Mesendoderm (in vitro differentiated cells): ENCODE measurements at regions not wholly inside any gene's neighbourhood (a gene's known extent, or its start where the extent isn't known, plus 50 kb on each side); places are given as distances from the start of the nearest gene placed in this dataset.
"Not testable (repeated sequence)": the region's sequence is repeated elsewhere in the genome, so short reads cannot be mapped to it uniquely, and the experiment has no call there.

Experiments used
- DNase-seq: peaks from one replicate; pipeline ENCODE4 v3.0.0; 2013
- H2AK5ac ChIP-seq: 2 replicates; pipeline ENCODE4 v1.6.1; 2013; ENCODE audit warnings: low read length, inconsistent platforms
- H2BK120ac ChIP-seq: 2 replicates; pipeline ENCODE4 v1.6.1; 2013; ENCODE audit warnings: low read depth, mild to moderate bottlenecking, low read length, moderate library complexity, mixed read lengths
- H2BK15ac ChIP-seq: replicated peaks from 2 replicates; pipeline ENCODE4 v1.6.1; 2013; ENCODE audit warnings: low read depth, mild to moderate bottlenecking, moderate library complexity
- H2BK5ac ChIP-seq: 2 replicates; pipeline ENCODE4 v1.6.1; 2013; ENCODE audit warnings: low read length, inconsistent platforms
- H3K18ac ChIP-seq: 2 replicates; pipeline ENCODE4 v1.6.1; 2013; ENCODE audit warnings: mild to moderate bottlenecking, low read length, mixed read lengths
- H3K23ac ChIP-seq: one replicate; pipeline ENCODE4 v1.6.1; 2013; ENCODE audit warnings: low read length
- H3K27ac ChIP-seq: 2 replicates; pipeline ENCODE4 v1.5.1; 2013; ENCODE audit warnings: low read depth, mild to moderate bottlenecking, inconsistent platforms, low read length, moderate library complexity
- H3K27me3 ChIP-seq: 2 replicates; pipeline ENCODE4 v1.6.1; 2013; ENCODE audit warnings: low read length, control low read depth, mild to moderate bottlenecking, inconsistent platforms; ENCODE audit not compliant: insufficient read depth, poor library complexity
- H3K36me3 ChIP-seq: 2 replicates; pipeline ENCODE4 v1.6.1; 2013; ENCODE audit warnings: low read length, inconsistent platforms; ENCODE audit not compliant: control insufficient read depth, insufficient read depth
- H3K4ac ChIP-seq: one replicate; pipeline ENCODE4 v1.6.1; 2013; ENCODE audit warnings: low read depth, mild to moderate bottlenecking, low read length, moderate library complexity
- H3K4me1 ChIP-seq: 2 replicates; pipeline ENCODE4 v1.6.1; 2013; ENCODE audit warnings: low read depth, low read length, inconsistent platforms; ENCODE audit not compliant: control insufficient read depth
- H3K4me2 ChIP-seq: 2 replicates; pipeline ENCODE4 v1.6.1; 2013; ENCODE audit warnings: low read length
- H3K4me3 ChIP-seq: 2 replicates; pipeline ENCODE4 v1.5.1; 2013; ENCODE audit warnings: mild to moderate bottlenecking, low read length
- H3K56ac ChIP-seq: one replicate; pipeline ENCODE4 v1.6.1; 2013; ENCODE audit warnings: low read length
- H3K79me1 ChIP-seq: 2 replicates; pipeline ENCODE4 v1.6.1; 2013; ENCODE audit warnings: low read length, inconsistent platforms
- H3K79me2 ChIP-seq: 2 replicates; pipeline ENCODE4 v1.6.1; 2013; ENCODE audit warnings: mild to moderate bottlenecking, low read length; ENCODE audit not compliant: control insufficient read depth, insufficient read depth
- H3K9ac ChIP-seq: 2 replicates; pipeline ENCODE4 v1.6.1; 2013; ENCODE audit warnings: low read length, inconsistent platforms
- H4K5ac ChIP-seq: one replicate; pipeline ENCODE4 v1.6.1; 2013; ENCODE audit warnings: low read length
- H4K8ac ChIP-seq: one replicate; pipeline ENCODE4 v1.6.1; 2013; ENCODE audit warnings: low read depth, mild to moderate bottlenecking, control low read depth, low read length, moderate library complexity
- WGBS: extraction: QIAGEN DNeasy Blood & Tissue Kit; methylation state at CpG from one replicate; pipeline ENCODE4 v1.1.7; 2013; ENCODE audit warnings: low lambda C conversion rate, missing lambda C conversion rate; ENCODE audit not compliant: insufficient coverage; ENCODE audit errors: extremely low coverage; 5-methylcytosine and 5-hydroxymethylcytosine counted together

- Histone ChIP-seq H4K5ac (no peak overlapping the region), H3K56ac (no peak overlapping the region), H3K9ac (no peak overlapping the region), H2AK5ac (no peak overlapping the region), H2BK5ac (no peak overlapping the region), H3K27ac (no peak overlapping the region), H3K27me3 (no peaks in the 10 kb centered on the region), H3K4me3 (no peak overlapping the region), H2BK15ac (no peak overlapping the region), H3K79me1 (no peaks in the 10 kb centered on the region), H3K4me1 (no peaks in the 10 kb centered on the region), H3K23ac (no peak overlapping the region), H3K4me2 (no peak overlapping the region), H3K36me3 (no peaks in the 10 kb centered on the region), H4K8ac (no peak overlapping the region), H3K4ac (no peak overlapping the region), H3K79me2 (no peaks in the 10 kb centered on the region), H2BK120ac (no peak overlapping the region), H3K18ac (no peak overlapping the region)
- peak; percentile 33 for DNase-seq
- no CpG with 5 or more reads among the region's 4 CpGs for WGBS
Observed at GRCh38 chr9:103319979-103320378, 324.8 kb downstream of the CYLC2 start.

GRCh38 chr9:103323699-103324098 is 328.6 kb downstream of the CYLC2 start:
- Histone ChIP-seq H3K36me3 (no peaks in the 10 kb centered on the region), H2AK5ac (no peak overlapping the region), H3K23ac (no peak overlapping the region), H3K79me1 (no peaks in the 10 kb centered on the region), H3K4ac (no peak overlapping the region), H3K9ac (no peak overlapping the region), H3K27ac (no peak overlapping the region), H3K4me2 (no peak overlapping the region), H2BK5ac (no peak overlapping the region), H2BK120ac (no peak overlapping the region), H3K56ac (no peak overlapping the region), H3K27me3 (no peaks in the 10 kb centered on the region), H4K8ac (no peak overlapping the region), H4K5ac (no peak overlapping the region), H2BK15ac (no peak overlapping the region), H3K18ac (no peak overlapping the region), H3K4me1 (no peaks in the 10 kb centered on the region), H3K79me2 (no peaks in the 10 kb centered on the region), H3K4me3 (no peak overlapping the region)
- no peak for DNase-seq
- no CpG with 5 or more reads among the region's 1 CpG for WGBS

GRCh38 chr9:103335461-103335860 is 340.3 kb downstream of the CYLC2 start:
- Histone ChIP-seq H3K4me1 (no peaks in the 10 kb centered on the region), H3K4me2 (no peak overlapping the region), H3K79me2 (no peaks in the 10 kb centered on the region), H2BK15ac (no peak overlapping the region), H3K27ac (no peak overlapping the region), H3K27me3 (no peaks in the 10 kb centered on the region), H3K4ac (no peak overlapping the region), H3K79me1 (no peaks in the 10 kb centered on the region), H3K56ac (no peak overlapping the region), H2BK120ac (no peak overlapping the region), H3K4me3 (no peak overlapping the region), H2BK5ac (no peak overlapping the region), H4K5ac (no peak overlapping the region), H3K23ac (no peak overlapping the region), H3K18ac (no peak overlapping the region), H3K36me3 (no peaks in the 10 kb centered on the region), H3K9ac (no peak overlapping the region), H2AK5ac (no peak overlapping the region), H4K8ac (no peak overlapping the region)
- no peak for DNase-seq
- no CpG with 5 or more reads among the region's 3 CpGs for WGBS

- Histone ChIP-seq H2AK5ac (no peak overlapping the region), H3K4ac (no peak overlapping the region), H3K23ac (no peak overlapping the region), H4K8ac (no peak overlapping the region), H3K36me3 (no peaks in the 10 kb centered on the region), H3K79me2 (no peaks in the 10 kb centered on the region), H3K9ac (no peak overlapping the region), H3K27me3 (no peaks in the 10 kb centered on the region), H3K18ac (no peak overlapping the region), H2BK5ac (no peak overlapping the region), H2BK120ac (no peak overlapping the region), H3K4me1 (no peaks in the 10 kb centered on the region), H2BK15ac (no peak overlapping the region), H3K56ac (no peak overlapping the region), H4K5ac (no peak overlapping the region), H3K4me3 (no peak overlapping the region), H3K79me1 (no peaks in the 10 kb centered on the region), H3K27ac (no peak overlapping the region), H3K4me2 (no peak overlapping the region)
- DNase-seq = no peak
- no CpG with 5 or more reads among the region's 2 CpGs for WGBS
Observed at GRCh38 chr9:103355000-103355399, 359.9 kb downstream of the CYLC2 start.

- not testable (repeated sequence) for H3K4ac ChIP-seq, H3K9ac ChIP-seq, H3K79me2 ChIP-seq, H3K56ac ChIP-seq, H2BK5ac ChIP-seq, H3K4me1 ChIP-seq, H3K36me3 ChIP-seq, H3K27ac ChIP-seq, H3K4me2 ChIP-seq, DNase-seq, H3K18ac ChIP-seq, H4K8ac ChIP-seq, H2BK15ac ChIP-seq, H3K4me3 ChIP-seq, H3K23ac ChIP-seq, H3K79me1 ChIP-seq, H4K5ac ChIP-seq, H2BK120ac ChIP-seq, H2AK5ac ChIP-seq, H3K27me3 ChIP-seq
- WGBS = no CpG with 5 or more reads among the region's 3 CpGs
Observed at GRCh38 chr9:103357980-103358379, 362.8 kb downstream of the CYLC2 start.

GRCh38 chr9:103361906-103362305 is 366.8 kb downstream of the CYLC2 start:
- H3K23ac ChIP-seq = no peak overlapping the region
- H2BK15ac ChIP-seq = no peak overlapping the region
- H3K56ac ChIP-seq = no peak overlapping the region
- H2BK120ac ChIP-seq = no peak overlapping the region
- H3K27ac ChIP-seq = no peak overlapping the region
- H3K27me3 ChIP-seq = no peaks in the 10 kb centered on the region
- no peak overlapping the region for H4K8ac ChIP-seq
- DNase-seq = no peak
- no peak overlapping the region for H3K9ac ChIP-seq
- H3K4ac ChIP-seq = no peak overlapping the region
- H3K36me3 ChIP-seq = no peaks in the 10 kb centered on the region
- H2BK5ac ChIP-seq = no peak overlapping the region
- no peak overlapping the region for H3K18ac ChIP-seq
- H3K79me1 ChIP-seq = no peaks in the 10 kb centered on the region
- no peak overlapping the region for H4K5ac ChIP-seq
- no peak overlapping the region for H2AK5ac ChIP-seq
- no peak overlapping the region for H3K4me2 ChIP-seq
- H3K79me2 ChIP-seq = no peaks in the 10 kb centered on the region
- H3K4me1 ChIP-seq = no peaks in the 10 kb centered on the region
- no peak overlapping the region for H3K4me3 ChIP-seq
